Right cardiac atrium (tissue), 5 donors: ENCODE measurements at regions not wholly inside any gene's neighbourhood (a gene's known extent, or its start where the extent isn't known, plus 50 kb on each side); places are given as distances from the start of the nearest gene placed in this dataset.

Experiments
- ATAC-seq, 2 donors: fragments of 200-7000 bp; cut with Tn5 transposase; one replicate each; pipeline versions ENCODE4 v1.8.0 to v1.9.1; 2020; ENCODE audit warnings: moderate library complexity in 2 of 2, mild to moderate bottlenecking in 1 of 2
- DNase-seq, 3 donors: peaks; one replicate each; pipeline ENCODE4 v3.0.0-alpha.2; 2020
- H3K27ac ChIP-seq: one replicate; pipeline ENCODE4 v1.5.1; 2013; ENCODE audit warnings: mild to moderate bottlenecking, low read length, control low read depth, moderate library complexity
- H3K27me3 ChIP-seq: one replicate; pipeline ENCODE4 v1.6.1; 2013; ENCODE audit not compliant: control insufficient read depth, insufficient read depth
- H3K4me1 ChIP-seq: one replicate; pipeline ENCODE4 v1.6.1; 2013; ENCODE audit warnings: low read length; ENCODE audit not compliant: control insufficient read depth, insufficient read depth
- H3K4me3 ChIP-seq: one replicate; pipeline ENCODE4 v1.5.1; 2013; ENCODE audit warnings: low read length, control low read depth
- H3K9me3 ChIP-seq: one replicate; pipeline ENCODE4 v1.6.1; 2013; ENCODE audit warnings: low read length; ENCODE audit not compliant: control insufficient read depth
- WGBS: extraction: QIAGEN DNeasy Blood & Tissue Kit; methylation state at CpG from one replicate; pipeline ENCODE4 v1.1.7; 2013; 5-methylcytosine and 5-hydroxymethylcytosine counted together
- intact Hi-C, 4 donors: fragments of 100-400 bp; cut with DNase I; formaldehyde crosslinking; loops; one replicate each; pipeline versions ENCODE4 v1.11.0 to v1.14.0; 2022 to 2023
- donor health status: healthy with polysubstance abuse.
- donor health status: DM: no; HTN: yes; CAD: no.
- donor health status: DM: no; HTN: no; CAD: no.
- donor health status: DM: no; HTN: yes; CAD: no; lungs with severe emphysema.
- donor health status: DM: yes; HTN: yes; CAD: no.

GRCh38 chr5:21140987-21141386 lies 1153.0 kb upstream of the CDH18 start:
- H3K27ac ChIP-seq: no peak overlapping the region
- WGBS: 92% methylated on average over 13 of the region's 13 CpGs
- intact Hi-C loops: no loop called here
- H3K9me3 ChIP-seq: peaks cover 2% of the 10 kb centered on the region
- no peak for DNase-seq
- no peak overlapping the region for H3K4me3 ChIP-seq
- no peaks in the 10 kb centered on the region for H3K4me1 ChIP-seq
- no peaks in the 10 kb centered on the region for H3K27me3 ChIP-seq
- ATAC-seq: no peak

GRCh38 chr5:21126236-21126635 lies 1138.2 kb upstream of the CDH18 start:
- peaks cover 2% of the 10 kb centered on the region for H3K9me3 ChIP-seq
- ATAC-seq (no peak), DNase-seq (no peak)
- H3K4me3 ChIP-seq: no peak overlapping the region
- H3K27me3 ChIP-seq: no peaks in the 10 kb centered on the region
- no peak overlapping the region for H3K27ac ChIP-seq
- intact Hi-C loops: no loop called here
- no peaks in the 10 kb centered on the region for H3K4me1 ChIP-seq

GRCh38 chr5:21125238-21125983 lies 1137.4 kb upstream of the CDH18 start:
- 59% methylated on average over 3 of the region's 3 CpGs for WGBS
- Histone ChIP-seq H3K9me3 (peaks cover 2% of the 10 kb centered on the region), H3K27ac (no peak overlapping the region), H3K4me3 (no peak overlapping the region), H3K27me3 (no peaks in the 10 kb centered on the region), H3K4me1 (no peaks in the 10 kb centered on the region)
- ATAC-seq (no peak), DNase-seq (no peak)
- intact Hi-C loops: no loop called here

- WGBS: 85% methylated on average over 1 of the region's 1 CpG
These were observed 1133.2 kb upstream of the CDH18 start for GRCh38 chr5:21121213-21121612.

GRCh38 chr5:21097661-21098060 lies 1109.7 kb upstream of the CDH18 start:
- Histone ChIP-seq H3K4me3 (no peak overlapping the region), H3K27me3 (no peaks in the 10 kb centered on the region), H3K4me1 (no peaks in the 10 kb centered on the region), H3K27ac (no peak overlapping the region), H3K9me3 (no peaks in the 10 kb centered on the region)
- 37% methylated on average over 1 of the region's 1 CpG for WGBS
- ATAC-seq (no peak), DNase-seq (no peak)
- intact Hi-C loops: no loop called here

More at GRCh38 chr5:21121213-21121612, 1133.2 kb upstream of the CDH18 start:
- DNase-seq (no peak), ATAC-seq (no peak)
- peaks cover 2% of the 10 kb centered on the region for H3K9me3 ChIP-seq
- H3K4me3 ChIP-seq: no peak overlapping the region
- no peaks in the 10 kb centered on the region for H3K4me1 ChIP-seq
- H3K27ac ChIP-seq: no peak overlapping the region
- intact Hi-C loops: no loop called here
- H3K27me3 ChIP-seq: no peaks in the 10 kb centered on the region

- no peak overlapping the region for H3K4me3 ChIP-seq
- intact Hi-C loops: no loop called here
- H3K27ac ChIP-seq: no peak overlapping the region
- no peaks in the 10 kb centered on the region for H3K9me3 ChIP-seq
- no peaks in the 10 kb centered on the region for H3K27me3 ChIP-seq
- no peaks in the 10 kb centered on the region for H3K4me1 ChIP-seq
- no peak for DNase-seq
- no peak for ATAC-seq
- 52% methylated on average over 2 of the region's 2 CpGs for WGBS
These were observed 1106.6 kb upstream of the CDH18 start for GRCh38 chr5:21094619-21095018.

DNA sequence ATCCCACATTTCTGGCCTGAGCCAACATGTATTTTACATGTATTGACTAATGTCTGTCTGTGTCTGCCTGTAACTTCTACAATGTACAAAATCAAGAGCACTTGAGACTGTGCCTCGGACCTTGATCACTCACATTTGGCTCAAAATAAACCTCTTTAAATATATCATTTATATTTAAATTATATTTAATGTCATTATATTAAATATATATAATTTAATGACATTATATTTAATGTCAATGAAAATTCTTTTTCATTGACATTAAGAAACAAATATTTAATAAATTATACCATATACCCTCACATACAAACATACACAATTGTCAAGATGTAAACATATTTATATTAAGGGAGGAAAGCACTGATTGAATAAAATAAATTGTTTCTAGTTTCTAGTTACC lies 1099.8 kb upstream of the CDH18 start:
- WGBS: 76% methylated on average over 1 of the region's 1 CpG
- H3K27me3 ChIP-seq: no peaks in the 10 kb centered on the region
- no peak for DNase-seq
- H3K9me3 ChIP-seq: no peaks in the 10 kb centered on the region
- intact Hi-C loops: no loop called here
- ATAC-seq: no peak
- H3K4me1 ChIP-seq: no peaks in the 10 kb centered on the region
- no peak overlapping the region for H3K4me3 ChIP-seq
- no peak overlapping the region for H3K27ac ChIP-seq

- DNase-seq (no peak), ATAC-seq (no peak)
- Histone ChIP-seq H3K4me1 (no peaks in the 10 kb centered on the region), H3K9me3 (peaks cover 2% of the 10 kb centered on the region), H3K27ac (no peak overlapping the region), H3K4me3 (no peak overlapping the region), H3K27me3 (no peaks in the 10 kb centered on the region)
- 65% methylated on average over 2 of the region's 2 CpGs for WGBS
- intact Hi-C loops: no loop called here
These were observed 1097.8 kb upstream of the CDH18 start for GRCh38 chr5:21085791-21086190.

GRCh38 chr5:21071986-21072385 lies 1084.0 kb upstream of the CDH18 start:
- Histone ChIP-seq H3K4me1 (no peaks in the 10 kb centered on the region), H3K4me3 (no peak overlapping the region), H3K27ac (no peak overlapping the region), H3K9me3 (no peaks in the 10 kb centered on the region), H3K27me3 (no peaks in the 10 kb centered on the region)
- WGBS: 61% methylated on average over 5 of the region's 5 CpGs
- no peak for ATAC-seq
- DNase-seq: no peak
- intact Hi-C loops: no loop called here

- 68% methylated on average over 4 of the region's 4 CpGs for WGBS
- Histone ChIP-seq H3K27ac (no peak overlapping the region), H3K4me1 (no peaks in the 10 kb centered on the region), H3K27me3 (no peaks in the 10 kb centered on the region), H3K9me3 (no peaks in the 10 kb centered on the region), H3K4me3 (no peak overlapping the region)
- intact Hi-C loops: no loop called here
- DNase-seq (no peak), ATAC-seq (no peak)
These were observed 1083.4 kb upstream of the CDH18 start for GRCh38 chr5:21071421-21071820.

GRCh38 chr5:21070858-21071257 lies 1082.9 kb upstream of the CDH18 start:
- Histone ChIP-seq H3K4me3 (no peak overlapping the region), H3K27ac (no peak overlapping the region), H3K4me1 (no peaks in the 10 kb centered on the region), H3K27me3 (no peaks in the 10 kb centered on the region), H3K9me3 (no peaks in the 10 kb centered on the region)
- intact Hi-C loops: no loop called here
- DNase-seq (no peak), ATAC-seq (no peak)

DNA sequence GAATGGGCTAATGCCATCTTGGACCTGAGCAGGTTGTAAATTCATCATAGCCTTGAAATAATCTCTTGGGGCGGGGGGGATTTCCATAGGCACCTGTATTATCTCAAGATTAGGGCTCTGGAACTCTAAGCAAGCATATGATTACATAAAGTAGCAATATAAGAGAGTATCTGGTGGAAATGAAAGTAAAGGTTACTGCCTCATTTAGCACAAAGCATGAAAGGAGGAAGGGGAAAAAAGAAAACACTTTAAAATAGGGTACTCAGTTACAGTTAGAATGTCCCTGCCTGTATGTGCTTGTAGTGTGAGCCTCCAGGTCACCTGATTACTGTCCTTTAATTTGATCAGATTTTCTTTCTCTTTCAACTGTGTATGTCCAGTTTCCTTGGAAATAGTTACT lies 1079.7 kb upstream of the CDH18 start:
- DNase-seq (no peak), ATAC-seq (no peak)
- WGBS: 49% methylated on average over 1 of the region's 1 CpG
- Histone ChIP-seq H3K9me3 (no peaks in the 10 kb centered on the region), H3K4me3 (no peak overlapping the region), H3K4me1 (no peaks in the 10 kb centered on the region), H3K27ac (no peak overlapping the region), H3K27me3 (no peaks in the 10 kb centered on the region)
- intact Hi-C loops: no loop called here
